ENCODE measurements at regions not wholly inside any gene's neighbourhood (a gene's known extent, or its start where the extent isn't known, plus 50 kb on each side); places are given as distances from the start of the nearest gene placed in this dataset.

GRCh38 chr5:30098940-30099339, 1094.5 kb upstream of the CDH6 start:
- TF ChIP-seq CTCF (IDR thresholded peaks at IDR 0.05; ENCODE audit: insufficient read depth, low read length), result no peak
- TF ChIP-seq GABPA (IDR thresholded peaks at IDR 0.05; ENCODE audit: low read depth), result no peak
- TF ChIP-seq POLR2AphosphoS5 (IDR thresholded peaks at IDR 0.05; ENCODE audit: low read depth), result no peak

Measured in HL-60 (cell line).